GM21576 (cell line): ENCODE measurements at regions not wholly inside any gene's neighbourhood (a gene's known extent, or its start where the extent isn't known, plus 50 kb on each side); places are given as distances from the start of the nearest gene placed in this dataset.

Experiments used
- ATAC-seq: cut with Tn5 transposase; IDR thresholded peaks from one replicate; pipeline ENCODE4 v1.9.1; 2021; ENCODE audit warnings: mild to moderate bottlenecking, moderate library complexity; ENCODE audit not compliant: unreplicated experiment

DNA sequence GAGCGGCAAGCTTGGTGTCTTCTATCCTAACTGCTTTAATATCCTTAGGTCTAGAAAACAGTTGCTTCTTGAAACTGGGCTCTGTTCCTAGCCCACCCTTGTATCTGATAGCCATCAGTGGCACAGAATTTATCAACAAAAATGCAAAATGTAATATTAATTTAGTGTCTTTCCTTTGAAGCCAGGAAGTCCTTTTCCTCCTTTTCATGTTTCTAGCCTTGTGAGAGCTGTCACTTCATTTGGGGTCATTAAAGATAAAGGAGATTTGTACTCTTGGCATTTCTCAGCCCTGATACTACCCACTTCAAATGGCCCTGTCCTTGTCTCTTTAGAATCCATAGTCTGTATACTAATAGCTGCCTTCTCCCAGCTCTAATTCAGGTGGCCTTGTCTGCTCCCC is 111.0 kb downstream of the GAS1 start:
- no peak for ATAC-seq

DNA sequence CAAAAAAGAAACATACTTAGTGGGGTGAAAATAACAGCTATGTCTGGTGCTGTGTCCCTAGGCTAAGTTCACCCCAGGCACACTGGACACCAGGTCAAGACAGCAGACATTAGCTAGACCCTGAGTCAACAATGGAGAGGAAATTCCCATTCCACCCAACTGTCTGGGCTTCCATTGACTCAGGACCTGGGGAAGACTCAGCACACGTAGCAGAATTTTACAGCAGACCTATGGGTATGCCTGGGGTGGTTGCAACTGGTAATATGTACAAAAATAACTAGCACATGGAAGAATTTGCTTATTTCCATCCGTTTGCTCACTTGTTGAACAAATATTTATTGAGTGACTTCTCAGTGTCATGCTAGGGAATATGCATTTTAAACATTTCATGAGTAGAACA is 117.0 kb downstream of the GAS1 start:
- ATAC-seq, result no peak

DNA sequence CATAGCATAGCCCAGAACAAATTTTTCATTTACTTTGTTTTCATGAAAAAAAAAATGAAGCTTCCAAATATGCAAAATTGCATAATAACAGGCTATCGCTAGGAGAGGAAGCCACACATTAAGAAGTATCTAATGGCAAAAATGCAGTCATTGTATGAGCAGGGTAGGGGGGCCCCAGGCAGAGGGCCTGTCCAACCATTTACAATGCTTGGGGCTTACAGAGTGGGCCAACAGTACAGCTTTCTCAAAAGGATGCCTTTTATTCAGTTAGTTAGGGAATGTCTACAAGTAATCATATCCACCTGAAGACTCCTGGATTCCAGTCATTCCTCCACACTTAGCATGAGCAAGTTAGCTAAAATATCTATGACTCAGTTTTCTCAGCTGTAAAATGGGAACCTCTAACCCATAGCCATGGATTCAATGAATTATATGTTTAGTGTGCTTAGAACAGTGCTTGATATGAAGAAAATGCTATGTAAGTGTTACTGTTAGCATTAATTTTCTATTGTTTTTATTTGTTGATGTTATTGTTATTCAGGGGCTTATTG is 117.7 kb downstream of the GAS1 start:
- ATAC-seq, result no peak

DNA sequence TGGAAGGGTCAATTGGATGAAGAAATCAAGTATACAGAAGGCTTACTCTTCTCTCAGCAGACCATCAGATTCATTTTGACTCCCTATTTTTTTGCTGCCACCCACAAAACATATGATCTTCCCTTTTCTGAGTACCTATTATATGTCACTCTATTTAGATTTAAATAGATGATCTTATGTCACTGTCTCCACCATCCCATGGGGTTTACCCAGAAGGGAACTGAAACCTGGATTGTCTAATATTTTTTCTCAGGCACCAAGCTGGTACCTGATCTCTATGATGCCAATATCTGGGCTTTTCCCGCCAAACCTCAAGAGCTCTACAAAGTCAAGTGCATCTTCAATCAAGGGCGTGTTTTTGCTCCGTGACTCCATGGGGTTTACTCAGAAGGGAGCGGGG is 118.7 kb downstream of the GAS1 start:
- ATAC-seq, result no peak

DNA sequence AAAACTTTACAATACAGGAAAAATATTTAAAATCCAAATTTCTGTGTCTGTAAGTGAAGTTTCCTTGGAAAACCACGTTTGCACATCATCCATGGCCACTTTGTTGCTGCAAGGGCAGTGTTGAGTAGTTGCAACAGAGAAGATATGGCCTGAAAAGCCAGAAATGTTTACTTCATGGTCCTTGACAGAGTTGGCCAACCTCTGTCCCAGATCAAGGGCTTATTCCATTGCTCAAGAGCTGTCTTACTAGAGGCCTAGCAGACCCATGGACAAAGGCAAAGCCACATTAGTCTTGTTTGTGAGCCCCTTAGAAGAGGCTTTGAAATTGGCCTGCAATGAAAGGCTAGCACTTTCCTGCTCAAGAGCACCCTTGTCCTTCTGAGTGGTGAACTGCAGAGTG is 119.4 kb downstream of the GAS1 start:
- no peak for ATAC-seq

DNA sequence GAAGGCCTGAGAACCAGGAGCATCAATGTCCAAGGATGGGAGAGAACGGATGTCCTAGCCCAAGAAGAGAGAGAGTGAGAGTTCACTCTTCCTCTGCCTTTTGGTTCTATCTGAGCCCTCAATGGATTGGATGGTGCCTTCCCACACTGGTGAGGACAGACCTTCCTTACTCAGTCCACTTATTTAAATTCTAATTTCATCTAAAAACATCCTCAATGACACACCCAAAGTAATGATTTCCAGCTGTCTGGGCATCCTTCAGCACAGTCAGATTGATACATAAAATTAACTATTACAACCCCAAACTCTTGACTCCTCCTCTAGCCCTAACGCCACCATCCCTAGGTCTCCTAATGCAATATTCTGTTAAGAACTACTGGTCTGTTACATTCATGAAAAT is 122.0 kb downstream of the GAS1 start:
- ATAC-seq, result no peak

DNA sequence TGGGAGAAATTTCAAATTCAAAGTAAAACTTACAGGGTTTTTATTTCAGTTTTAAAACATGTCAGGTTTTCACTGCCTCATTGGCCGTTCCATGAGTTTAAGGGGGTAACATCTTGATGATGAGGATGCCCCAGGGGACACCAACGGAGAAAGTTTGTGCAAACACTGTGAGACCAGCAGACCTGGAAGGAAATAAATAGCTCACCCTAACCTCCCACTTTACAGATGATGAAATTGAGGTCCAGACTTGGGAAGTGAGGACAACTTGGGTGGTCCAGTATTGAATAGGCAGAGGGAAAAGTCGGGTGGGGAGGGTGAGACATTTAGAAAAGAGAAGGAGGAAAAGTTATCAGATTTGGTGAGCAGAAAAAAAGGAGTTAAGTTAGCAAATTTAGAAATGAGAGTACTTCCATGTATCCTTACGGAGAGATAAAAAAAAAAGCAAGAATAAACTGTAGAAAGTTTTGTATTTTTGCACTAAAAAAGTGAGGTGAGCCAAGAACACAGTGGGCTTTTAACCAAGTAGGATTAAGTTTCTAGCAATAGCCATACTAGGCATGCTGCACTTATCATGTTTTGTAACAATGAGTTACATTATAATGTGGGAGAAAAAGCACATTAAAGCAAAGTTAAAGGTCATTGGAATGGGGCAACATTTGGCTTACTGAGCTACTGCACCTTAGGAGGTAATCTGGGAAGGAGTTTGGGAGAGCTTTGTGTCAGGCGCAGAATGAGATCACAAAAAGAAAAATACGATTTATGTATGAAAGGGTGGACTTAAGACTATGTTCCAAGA is 125.1 kb downstream of the GAS1 start:
- ATAC-seq, result no peak

DNA sequence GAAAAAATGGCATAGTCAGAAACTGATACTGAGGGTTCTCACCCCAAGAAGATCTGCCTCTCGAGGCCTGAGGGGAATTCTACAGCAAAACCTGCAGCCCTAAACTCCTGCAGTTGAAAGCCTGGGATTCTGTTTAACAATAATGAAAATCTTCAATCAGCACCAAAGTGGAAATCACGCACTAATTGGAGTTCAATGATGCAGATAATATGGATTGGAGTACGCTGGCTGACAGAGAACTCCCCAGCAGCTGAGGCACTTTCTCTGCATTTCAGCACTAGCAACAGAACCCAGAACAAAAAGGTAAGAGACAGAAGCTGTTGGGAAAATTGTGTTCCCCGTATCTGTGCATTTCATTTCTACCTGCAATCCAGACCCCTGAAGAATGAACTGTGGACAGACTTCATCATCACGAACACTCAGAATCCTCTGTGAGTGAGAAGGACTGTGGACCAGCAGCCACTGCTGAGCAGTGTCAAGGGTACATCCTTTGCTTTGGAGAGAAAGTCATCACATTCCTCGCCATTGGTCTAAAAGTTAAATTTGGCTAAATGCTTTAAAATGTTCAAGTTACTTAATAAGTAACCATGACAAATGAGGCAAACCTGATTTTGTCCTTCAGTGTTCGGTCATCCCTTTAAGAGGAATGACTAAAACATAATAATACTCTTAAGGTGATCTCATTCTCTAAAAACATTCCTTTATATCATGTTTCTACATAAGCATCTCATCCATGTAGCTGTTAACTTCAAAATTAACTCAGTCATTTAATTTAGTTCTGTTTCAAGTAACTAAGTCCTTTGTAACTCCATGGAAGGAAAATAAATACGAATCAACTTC is 126.1 kb downstream of the GAS1 start:
- ATAC-seq, result no peak

DNA sequence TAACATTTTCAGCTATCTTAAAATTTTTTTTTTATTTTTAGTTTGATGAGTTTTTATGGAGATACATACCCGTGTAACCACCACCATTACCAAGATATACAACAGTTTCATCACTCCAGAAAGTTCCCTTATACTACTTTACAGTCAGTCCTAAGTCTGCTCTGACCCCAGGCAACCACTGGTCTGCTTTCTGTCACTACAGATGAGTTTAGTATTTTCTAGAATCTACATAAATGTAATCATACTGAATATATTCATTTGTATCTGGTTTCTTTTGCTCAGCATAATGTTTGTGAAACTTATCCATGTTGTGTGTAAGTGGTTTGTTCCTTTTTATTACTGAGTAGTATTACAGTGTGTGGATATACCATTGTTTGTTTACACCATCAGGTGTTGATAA is 127.8 kb downstream of the GAS1 start:
- ATAC-seq, result no peak

DNA sequence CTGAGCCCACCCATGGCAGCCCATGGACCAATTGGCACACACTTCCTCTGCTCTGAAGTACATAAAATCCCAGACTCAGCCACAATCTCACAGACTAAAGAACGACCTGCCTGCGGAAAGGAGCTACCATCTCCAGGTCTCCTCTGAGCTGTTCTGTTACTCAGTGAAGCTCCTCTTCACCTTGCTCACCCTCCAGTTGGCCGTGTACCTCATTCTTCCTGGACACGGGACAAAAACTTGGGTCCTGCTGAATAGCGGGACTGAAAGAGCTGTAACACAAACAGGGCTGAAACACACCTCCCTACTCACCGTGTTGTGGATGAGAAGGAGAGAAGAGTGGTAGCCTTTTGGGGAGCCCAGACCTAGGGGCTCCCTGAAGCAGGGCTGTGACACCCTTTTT is 128.7 kb downstream of the GAS1 start:
- ATAC-seq, result no peak

DNA sequence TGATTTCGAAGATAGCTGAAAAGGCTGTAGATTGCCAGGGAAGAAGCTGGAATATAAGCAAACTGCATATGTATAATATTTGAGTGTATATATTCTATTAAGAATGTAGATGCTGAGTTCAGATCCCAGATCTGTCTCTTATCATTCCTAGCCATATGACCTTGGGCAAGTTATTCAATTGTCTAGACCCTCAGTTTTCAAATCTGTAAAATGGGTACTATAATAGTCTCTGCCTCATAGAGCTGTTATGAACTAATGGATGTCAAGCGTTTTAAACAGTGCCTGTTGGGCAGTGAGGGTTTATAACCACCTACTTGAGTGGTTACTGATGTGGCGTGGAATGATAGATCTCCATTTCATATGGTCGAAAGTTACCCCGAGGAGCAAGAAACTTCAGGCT is 130.4 kb downstream of the GAS1 start:
- ATAC-seq, result no peak

DNA sequence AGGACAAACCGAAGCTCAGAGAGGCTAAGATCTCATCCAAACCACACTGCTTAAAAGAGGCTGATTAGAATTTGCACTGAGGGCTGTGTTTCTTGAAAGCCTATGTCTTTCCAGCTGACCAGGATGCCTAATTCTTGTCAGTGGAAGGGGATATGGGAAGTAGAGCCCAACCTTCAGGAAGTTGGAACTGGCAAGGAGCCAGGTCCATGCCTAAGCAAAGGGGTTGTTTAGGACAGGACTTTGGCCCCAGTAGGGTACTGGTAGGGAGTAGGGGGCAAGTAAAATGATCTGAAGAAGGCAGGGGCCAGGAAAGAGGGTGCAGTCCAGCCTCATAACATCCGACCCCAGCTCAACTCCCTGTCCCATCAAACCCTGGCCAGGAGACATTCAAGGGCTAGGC is 130.9 kb downstream of the GAS1 start:
- ATAC-seq, result no peak

DNA sequence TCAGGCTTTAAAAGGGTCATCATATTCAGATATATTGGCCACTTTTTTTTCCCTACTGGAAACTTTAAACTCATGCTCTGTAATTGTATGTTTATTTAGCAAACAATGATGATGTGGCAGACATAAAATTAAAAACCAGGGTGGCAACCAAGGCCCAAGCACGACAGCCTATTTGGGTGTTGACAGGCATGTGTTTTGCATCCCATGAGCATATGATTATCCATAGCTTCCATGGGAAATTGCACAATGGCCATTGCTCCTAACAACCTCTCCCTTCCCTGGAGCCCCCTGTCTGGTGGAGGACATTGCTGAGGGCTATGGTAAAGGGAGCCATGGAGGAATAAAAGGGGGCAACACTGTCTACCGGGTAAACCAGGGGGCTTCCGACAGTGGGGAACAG is 134.7 kb downstream of the GAS1 start:
- no peak for ATAC-seq

DNA sequence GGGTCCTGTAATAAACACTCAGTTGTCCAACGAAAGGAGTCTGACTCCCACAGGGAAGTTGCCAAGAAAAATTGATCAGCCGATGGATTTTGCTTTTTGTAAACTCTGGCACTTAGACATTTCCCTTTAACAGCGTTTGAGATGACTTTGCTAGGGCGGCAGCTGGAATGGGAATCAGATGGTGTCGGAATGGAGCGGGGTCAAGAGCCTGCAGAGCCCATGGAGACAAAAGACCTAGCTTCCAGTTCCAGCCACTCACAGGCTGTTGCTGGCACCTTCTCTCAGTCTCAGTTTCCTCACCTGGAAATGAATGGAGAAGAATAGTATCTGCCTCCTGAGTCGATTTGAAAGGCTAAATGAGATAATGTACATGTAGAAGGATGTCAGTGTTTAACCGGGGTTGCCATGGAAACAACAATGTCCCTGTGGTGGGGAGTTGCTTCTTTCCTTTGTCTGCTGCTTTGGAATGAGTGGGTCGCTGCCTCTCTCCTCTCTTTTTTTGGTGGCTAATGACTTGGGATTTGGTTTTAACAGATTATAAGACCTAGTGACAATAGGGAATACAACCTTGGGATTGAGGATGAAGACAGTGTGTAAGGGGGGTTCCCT is 137.4 kb downstream of the GAS1 start:
- ATAC-seq, result no peak

DNA sequence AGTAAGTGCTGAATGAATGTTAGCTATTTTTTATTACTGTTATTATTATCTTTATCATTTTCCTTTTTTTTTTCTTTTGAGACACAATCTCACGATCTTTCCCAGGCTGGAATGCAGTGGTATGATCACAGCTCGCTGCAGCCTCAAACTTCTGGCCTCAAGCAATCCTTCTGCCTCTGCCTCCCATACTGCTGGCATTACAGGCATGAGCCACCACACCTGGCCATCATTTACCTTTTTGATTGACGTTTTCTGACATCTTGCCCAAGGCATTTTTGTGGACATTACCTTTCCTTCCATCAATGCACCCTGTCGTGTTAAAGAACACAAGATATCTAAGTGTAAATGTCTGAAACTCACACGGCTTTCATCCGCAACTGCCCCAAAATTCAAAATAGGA is 138.2 kb downstream of the GAS1 start:
- no peak for ATAC-seq

DNA sequence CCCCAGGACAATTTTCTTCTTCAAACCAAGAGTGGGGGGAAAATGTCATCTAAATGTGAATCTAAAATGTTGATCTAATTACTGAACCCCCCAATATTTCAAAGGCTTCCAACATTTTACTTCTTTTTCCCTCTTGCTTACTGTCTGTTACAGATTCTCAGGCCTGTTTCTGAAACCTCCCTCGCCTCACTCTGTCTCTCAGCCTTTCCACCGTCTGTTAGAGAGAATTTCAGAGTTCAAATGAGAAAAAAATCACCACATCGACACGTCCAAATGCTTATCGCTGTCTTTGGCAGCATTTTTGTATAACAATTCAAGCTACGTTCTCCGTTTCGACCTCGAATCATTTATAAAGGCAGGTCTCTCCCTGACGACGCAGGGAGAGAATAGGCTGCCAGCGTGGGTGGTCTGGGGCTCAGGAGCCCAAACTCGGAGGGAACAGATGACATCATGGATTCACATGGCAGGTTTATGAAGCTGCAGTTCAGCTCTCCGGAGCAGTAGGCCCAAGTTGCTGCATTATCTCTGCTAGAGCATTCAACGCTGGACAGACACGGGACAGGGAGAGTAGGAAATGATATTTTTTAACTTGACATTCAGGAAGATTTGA is 139.8 kb downstream of the GAS1 start:
- no peak for ATAC-seq

DNA sequence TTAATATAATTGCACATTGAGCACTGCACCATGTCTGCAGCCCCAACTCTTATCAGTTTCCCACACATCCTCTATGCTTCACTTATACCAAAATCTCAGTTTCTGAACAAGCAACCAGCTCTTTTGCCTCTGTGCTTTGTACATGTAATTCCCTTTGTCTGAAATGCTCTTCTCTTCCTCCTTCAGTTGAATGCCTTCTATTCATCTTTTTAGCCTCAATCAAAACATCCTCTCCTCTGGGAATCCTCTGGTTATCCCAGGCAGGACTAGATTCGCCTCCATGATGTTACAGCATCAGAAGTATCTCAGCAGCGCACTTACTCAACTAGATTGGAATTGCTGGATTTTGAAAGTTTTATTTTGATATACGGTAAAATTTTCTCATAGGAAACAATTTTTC is 143.3 kb downstream of the GAS1 start:
- ATAC-seq, result no peak

DNA sequence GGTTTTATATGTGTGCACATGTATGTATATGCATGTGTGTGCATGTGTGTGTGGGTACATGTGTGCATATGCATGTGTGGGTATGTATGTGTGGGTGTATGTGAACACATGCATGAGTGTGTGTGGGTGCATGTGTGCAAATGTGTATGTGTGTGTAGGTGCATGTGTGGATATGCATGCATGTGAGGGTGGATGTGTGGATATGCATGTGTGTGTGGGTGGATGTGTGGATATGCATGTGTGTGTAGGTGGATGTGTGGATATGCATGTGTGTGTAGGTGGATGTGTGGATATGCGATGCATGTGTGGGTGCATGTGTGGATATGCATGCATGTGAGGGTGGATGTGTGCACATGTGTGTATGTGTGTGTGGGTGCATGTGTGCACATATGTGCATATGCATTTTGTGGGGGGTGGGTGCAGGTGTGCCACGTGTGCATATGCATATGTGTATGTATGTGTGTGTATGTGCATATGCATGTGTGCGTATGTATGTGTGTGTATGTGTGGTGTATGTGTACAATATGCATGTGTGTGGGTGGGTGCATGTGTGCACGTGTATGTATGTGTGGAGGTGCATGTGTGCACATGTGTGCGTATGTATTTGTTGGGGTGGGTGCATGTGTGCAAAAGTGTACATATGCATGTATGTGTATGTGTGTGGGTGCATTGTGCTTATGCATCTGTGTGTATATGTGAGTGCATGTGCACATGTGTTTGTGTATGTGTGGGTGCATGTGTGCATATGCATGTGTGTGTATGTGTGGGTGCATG is 144.2 kb downstream of the GAS1 start:
- ATAC-seq, result no peak

DNA sequence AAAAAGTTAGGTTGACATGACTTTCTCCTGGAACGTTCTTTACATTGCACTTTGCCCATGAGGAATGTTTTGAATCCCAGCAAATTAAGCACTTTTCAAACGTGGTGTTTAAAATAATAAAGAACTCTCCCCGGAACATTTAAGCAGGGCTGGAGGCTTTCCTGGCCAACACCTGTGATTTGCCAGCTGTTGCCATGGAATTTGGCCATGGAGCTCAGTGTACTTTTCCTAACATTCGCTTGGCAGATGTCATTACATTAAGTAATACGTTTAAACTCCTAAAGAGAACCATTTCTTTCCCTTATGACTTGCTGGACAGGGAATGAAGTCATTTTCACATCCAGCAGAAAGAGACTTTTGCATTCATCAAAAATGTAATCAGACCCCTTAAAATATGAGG is 146.1 kb downstream of the GAS1 start:
- ATAC-seq, result no peak

DNA sequence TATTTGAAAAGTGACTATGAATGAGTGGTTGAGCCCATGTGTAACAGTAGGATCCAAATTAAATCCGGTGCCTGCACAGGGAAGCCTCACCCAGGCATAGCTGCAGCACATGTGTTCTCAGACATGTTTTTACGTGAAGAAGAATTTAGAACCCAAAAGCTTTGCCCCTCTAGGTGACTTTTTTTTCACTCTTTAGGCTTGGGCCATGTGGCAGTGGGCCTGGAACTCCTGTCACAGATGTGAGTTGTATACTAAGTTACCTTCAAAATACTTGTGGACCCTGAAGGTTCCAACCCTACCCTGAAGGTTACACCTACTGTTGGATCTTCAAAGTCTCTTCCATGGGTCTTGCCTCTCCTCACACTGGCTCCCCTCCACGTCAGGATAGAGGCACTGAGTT is 146.6 kb downstream of the GAS1 start:
- no peak for ATAC-seq

DNA sequence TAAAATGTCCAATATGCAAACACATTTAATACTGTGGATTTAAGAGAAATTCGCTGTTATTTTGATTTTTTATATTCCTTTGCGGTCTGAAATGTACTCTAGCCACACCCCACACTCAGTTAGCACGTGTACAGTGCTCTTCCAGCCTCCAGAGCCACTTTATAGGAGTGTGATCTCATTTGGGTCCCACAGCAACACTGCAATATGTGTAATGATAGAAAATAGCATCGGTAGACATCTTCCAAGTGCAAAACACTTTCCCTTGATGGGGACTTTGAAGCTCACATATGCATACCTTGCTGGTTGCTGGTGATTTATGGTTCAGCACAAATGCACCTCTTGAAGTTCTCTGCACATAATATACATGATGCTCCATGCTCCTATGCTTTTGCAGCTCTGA is 148.3 kb downstream of the GAS1 start:
- ATAC-seq, result no peak
